Left hindlimb (tissue), 1 donor: ENCODE measurements at regions not wholly inside any gene's neighbourhood (a gene's known extent, or its start where the extent isn't known, plus 50 kb on each side); places are given as distances from the start of the nearest gene placed in this dataset.
"Not testable (repeated sequence)": the region's sequence is repeated elsewhere in the genome, so short reads cannot be mapped to it uniquely, and the experiment has no call there.

ENCODE experiments used
- DNase-seq: peaks from one replicate; pipeline ENCODE4 v3.0.0-alpha.2; 2018

DNA sequence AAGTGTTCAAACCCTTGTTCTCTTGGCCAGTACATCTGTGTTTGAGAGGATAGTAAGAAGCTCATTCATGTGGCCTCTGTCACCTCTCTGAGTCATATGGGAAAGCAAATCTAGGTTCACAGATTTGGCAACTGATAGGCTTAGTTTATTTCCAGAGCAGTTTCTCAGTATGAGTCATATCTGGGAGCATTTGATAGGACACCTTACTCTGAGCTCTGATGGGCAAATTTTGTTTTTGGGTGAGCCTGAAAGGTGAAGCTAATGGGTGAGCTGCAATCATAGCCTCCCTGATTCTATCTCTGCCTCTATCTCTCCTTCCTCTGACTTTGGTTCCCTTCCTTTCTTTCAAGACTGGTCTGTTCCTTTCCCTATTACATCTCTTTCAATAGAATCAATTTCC, 134.4 kb downstream of the S1PR1 start:
- DNase-seq = no peak

DNA sequence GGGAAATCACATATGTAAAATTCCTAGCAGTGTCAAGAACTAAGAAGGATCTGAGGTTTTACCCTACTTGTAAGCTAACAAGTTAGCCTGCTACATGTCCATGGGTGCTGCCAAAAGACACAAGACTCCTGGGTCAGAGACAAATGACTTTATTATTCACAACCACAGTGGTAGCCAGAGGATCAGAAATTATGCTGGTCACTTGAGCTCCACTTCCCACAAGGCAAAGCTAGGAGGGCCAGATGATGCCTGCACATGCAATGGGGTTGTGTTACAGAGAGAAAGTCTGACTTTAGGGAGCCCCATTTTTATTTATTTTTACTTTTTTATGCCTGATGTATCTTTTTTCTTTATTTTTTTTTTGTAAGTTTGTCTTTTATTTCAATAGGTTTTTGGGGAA, 136.8 kb downstream of the S1PR1 start:
- DNase-seq = no peak

DNA sequence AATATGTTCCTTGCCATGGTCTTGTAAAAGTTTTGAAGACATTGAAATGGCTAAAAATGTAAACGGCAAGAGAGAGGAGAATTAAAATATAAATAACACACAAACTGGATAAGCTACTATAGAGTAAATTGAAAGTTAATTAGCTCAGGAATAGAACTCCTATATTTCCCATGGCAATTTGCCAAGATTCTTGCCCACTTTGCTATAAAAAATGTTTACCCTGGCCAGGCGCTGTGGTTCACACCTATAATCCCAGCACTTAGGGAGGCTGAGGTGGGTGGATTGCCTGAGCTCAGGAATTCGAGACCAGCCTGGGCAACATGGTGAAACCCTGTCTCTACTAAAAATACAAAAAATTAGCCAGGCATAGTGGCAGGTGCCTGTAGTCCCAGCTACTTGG, 138.6 kb downstream of the S1PR1 start:
- DNase-seq = not testable (repeated sequence)

DNA sequence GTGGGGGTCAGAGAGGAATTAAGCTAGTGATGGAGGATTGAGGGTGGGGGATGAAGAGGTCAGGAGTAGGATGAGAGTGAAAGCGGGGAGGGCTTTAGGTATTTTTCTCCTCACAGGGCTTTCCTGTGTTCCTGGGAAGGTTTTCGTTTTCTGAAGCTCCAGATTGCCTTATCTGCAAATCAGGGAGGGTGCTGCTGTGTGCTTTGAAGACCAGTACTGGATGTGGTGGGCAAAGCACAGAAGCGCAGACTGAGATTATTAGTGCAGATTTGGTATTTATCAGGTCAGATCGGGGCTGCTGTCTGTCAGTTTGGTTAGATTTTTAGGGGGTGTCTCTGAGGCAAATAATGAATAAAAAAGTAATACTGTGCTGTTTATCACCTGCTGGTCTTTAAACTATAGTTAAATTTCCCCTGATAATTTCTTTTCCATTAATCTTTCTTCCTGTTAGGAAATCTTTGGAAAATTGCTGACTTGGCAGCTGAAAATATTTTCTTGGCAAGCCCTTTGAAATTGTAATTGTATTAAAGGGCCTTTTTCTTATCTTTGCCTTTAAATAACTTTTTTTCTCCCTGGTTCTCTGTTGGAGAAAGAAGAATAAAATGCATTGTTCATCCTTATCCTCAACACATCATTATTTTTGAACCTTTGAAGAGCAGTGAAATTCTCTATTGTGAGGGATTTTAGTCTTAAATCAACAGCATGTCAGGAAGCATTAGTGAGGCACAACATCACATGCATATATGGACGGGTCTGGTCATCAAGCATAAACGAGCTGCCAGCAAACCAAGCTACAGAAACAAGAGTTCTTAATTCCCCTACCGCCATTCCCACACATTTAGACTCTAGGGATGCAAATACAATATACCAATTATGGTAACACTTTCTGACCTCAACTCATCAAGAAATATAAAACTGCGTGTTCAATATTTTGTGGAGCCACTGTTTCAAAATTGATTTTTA, 139.6 kb downstream of the S1PR1 start:
- no peak for DNase-seq

DNA sequence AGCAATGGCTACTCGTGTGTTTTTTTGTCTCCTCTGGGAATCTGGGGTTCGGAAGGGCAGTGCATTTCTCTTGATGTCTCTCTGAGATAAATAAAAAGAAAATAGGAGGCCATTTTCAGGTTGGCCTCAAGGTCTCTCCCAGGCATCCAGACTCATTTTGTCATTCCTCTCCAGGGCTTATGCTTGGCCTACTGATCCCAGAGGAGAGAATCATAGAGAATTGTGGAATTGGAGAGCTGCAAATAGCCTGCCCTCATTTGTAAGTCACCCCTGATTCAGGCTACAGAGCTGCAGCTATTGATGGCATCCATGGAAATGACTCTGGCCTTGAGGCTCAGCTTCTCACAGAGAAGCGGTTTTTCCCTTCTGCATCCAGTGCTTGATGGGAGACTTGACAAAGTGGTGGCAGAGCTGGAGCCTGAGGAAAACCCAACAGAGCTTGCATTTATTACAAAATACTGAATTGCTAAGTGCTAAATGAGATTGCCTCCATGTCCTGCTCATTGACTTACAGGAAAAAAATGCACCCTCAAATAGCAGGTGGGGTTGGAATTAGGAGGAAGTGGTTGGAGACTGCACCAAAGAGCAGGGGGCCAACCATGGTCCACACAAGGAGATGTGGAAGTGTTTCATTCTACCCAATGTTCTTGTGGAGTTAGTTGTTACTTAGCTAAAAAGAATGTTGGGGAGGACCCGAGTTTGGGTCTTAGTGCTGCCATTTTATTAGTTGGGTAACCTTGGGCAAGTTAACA, 140.4 kb downstream of the S1PR1 start:
- DNase-seq = no peak

DNA sequence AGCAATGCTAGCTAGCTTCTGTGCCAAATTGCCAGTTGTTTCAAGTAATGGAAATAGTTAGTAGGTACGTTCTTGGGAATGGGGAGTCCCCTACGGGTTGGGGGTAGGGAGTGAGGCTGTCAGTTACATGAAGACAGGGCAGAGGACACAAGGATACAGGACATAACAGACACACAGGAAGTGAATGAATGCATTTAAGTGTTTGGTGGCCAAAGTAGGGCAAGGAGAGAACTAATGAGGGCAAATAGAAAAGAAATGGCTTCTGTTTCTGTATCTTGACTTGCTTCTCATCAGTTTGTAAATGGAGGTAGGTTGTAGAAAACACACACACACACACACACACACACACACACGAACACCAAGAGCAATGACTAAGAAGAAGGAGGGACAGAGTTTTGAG, 142.2 kb downstream of the S1PR1 start:
- DNase-seq = no peak

DNA sequence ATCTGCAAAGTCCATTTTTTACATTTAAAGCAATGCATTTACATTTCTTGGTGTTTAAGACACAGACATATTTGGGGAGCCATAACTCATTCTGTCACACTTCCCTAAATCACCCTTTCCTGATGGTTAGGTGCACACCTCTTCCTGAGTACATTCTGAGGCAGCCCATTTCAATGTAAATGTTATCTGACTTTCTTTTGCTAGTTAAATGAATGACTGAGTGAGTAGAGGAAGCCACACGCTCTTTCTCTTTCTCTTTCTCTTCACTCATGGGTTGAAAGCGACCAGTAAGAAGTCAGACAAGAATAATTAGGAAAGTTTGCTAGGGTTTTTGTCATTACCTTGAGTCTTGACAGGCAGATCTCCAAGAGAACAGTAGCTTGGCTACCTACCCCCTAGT, 143.1 kb downstream of the S1PR1 start:
- no peak for DNase-seq

DNA sequence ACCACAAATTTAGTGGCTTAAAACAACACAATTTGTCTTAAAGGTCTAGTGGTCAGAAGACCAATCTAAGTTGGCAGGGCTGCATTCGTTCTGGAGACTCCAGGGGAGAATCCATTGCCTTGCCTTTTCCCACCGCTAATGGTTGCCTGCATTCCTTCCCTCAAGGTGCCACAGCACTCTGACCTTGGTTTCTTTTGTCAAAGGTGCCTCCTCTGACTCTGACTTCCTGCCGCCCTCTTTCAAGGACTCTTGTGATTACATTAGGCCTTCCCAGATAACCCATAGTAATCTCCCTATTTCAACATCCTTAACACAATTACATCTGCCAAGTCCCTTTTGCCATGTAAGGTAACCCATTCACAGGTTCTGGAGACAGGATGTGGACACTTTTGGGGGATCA, 145.3 kb downstream of the S1PR1 start:
- DNase-seq = no peak

DNA sequence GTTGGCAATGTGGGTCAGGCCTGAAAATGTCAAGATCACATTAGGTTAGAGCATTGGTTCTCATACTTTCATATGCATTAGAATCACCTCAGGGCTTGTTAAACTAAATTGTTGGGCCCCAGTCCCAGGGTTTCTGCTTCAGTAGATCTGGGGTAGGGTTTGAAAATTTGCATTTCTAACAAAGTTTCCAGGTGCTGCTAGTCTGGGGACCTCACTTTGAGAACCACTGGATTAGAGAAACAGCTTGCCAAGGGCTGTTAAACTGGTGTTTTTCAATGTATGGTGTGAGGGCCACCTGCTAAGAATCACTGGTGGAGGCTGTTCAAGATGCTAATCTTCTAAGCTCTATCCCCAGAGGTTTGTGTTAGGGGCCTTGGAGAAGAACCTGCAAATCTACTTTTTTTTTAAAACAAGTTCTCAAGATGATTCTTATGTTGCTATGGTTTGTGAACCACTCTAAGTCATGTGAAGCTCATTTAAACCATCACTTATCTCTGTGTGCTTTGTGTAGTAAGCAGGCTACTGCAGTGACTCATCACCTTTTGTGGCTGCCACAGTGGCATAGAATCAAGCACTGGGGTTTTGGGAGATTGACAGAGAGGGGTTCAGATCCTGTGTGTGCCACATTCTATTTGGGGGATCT, 152.2 kb downstream of the S1PR1 start:
- DNase-seq = no peak

DNA sequence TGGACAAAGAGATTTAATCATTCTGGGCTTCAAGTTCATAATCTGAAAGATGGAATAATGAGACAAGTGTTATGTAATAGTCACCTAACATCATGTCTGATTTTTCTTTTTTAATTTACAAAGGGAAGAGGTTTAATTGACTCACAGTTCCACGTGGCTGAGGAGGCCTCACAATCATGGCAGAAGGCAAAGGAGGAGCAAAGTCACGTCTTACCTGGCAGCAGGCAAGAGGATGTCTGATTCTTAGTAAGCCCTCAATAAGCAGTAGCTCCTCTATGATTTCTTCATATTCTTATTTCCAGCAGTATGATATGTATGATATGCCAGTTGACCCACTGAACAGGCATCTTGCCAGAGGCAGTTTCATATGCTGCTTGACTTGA, 152.7 kb downstream of the S1PR1 start:
- DNase-seq = no peak

DNA sequence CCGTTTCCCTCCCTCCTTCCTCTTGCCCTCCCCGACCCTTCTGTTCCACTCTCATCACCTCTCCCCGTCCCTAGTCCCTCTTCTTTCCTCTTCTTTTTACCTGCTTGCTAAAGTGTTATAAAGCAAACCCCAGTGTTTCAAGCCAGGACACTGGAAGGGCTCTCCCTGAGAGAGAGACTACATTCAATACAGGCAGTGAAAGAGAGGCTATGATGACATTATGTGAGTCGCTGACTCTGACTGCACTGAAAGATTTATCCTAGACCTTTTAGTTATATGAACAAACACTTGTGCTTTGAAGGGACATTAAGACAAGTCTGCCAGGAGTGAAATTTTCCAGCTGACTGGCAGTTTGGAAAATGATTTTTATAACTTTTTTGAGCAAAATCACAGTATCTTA, 155.7 kb downstream of the S1PR1 start:
- no peak for DNase-seq

DNA sequence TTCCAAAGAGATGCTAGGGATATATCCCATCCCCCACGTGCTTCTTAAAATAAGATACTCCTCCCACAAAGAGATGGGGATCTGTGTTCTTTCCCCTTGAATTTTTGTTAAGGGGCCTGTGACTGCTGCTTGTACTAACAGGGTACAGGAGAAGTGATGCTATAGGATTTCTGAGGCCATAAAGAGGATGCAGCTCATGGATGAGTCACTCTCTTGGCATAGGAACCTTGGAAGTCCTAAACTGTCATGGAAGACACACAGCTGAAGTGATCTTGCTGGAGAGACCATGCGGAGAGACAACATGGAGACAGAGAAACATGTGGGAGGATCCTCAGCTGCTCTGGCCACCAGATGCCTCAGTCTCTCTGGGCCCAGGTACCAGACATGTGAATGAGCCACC, 157.2 kb downstream of the S1PR1 start:
- DNase-seq = no peak

DNA sequence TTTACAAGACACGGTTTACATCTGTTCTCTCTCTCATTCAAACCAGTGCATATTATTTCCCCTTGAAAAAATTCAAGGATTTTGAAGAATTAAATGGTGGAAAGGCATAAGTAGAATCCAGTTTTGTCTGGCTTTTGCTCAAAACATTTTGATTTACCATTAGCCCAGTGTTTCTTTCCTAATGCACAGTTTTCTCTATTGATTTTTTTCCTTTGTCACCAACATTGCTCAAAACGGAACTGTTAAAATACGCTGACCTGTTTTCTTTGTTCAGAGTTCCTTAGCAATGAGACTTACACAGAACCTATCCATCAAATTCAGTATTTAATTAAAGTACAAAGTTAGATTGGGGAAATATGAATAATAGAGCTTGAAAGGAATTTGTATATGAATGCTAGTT, 162.4 kb downstream of the S1PR1 start:
- DNase-seq = no peak

DNA sequence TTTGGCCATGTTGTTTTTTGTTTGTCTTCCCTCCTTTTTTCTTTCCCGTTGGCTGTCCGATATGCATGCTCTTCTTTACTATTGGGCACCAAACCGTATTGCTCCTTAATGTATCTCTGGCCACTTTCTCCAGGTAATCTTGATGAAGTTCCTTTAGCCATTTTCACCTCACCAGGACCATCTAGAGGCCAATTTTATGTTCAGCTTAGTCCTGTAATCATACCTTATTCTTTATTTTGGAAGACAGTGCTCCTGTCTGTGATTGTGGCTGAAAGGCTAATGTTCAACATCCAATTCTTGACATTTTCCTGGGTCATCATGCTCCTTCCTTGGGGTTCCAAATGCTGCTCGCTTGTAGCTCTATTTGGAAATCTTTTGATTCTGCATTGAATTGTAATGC, 169.5 kb downstream of the S1PR1 start:
- no peak for DNase-seq

DNA sequence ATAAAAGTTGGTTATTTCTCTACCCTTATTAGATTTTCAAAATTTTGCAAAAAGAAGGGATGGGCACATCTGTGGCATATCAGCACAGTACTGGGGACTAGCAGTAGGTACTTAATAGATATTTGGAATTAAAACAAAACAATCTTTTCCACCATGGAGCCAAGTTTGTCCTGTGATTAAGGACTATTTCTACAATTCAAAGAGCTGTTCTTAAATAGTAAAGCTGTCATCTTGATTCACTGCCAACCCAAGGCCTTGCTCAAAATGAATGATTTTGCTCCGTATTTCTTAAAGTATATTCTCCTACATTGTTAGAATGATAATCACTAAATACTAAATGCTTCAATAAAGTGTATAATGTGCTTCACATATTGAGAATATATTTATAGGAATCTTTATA, 169.9 kb downstream of the S1PR1 start:
- DNase-seq = no peak

DNA sequence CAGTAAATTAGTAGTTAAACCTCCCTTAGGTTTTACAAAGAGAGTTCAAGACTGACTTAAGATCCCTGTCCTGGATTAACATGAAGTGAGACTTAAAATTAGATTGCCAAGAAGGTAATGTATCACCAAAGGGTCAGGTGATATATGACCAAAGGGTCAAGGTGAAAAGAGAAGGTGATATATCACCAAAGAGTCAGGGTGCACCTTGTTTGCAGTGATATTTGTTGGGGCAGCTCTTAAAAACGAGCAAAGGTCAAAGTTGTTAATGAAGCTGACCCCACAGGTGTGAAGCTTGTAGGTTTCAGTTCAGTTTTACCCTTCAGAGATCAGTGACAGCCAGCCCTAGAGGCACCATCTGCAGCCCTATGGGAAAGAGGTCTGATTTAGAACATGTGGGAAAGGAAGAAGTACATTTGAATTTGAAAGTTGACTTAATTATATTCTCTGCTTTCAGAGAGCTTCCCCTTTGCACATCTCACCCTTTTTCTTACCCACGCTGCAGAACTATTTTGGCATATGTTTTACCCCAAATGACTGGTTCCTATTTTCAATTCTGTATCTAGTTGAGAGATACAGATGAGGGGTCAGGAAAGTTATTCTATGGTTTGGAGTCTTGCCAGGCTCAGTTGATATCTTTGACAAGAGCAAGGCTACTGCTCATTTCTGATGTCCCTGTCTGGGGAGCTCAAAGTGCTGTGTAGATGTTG, 170.8 kb downstream of the S1PR1 start:
- no peak for DNase-seq

DNA sequence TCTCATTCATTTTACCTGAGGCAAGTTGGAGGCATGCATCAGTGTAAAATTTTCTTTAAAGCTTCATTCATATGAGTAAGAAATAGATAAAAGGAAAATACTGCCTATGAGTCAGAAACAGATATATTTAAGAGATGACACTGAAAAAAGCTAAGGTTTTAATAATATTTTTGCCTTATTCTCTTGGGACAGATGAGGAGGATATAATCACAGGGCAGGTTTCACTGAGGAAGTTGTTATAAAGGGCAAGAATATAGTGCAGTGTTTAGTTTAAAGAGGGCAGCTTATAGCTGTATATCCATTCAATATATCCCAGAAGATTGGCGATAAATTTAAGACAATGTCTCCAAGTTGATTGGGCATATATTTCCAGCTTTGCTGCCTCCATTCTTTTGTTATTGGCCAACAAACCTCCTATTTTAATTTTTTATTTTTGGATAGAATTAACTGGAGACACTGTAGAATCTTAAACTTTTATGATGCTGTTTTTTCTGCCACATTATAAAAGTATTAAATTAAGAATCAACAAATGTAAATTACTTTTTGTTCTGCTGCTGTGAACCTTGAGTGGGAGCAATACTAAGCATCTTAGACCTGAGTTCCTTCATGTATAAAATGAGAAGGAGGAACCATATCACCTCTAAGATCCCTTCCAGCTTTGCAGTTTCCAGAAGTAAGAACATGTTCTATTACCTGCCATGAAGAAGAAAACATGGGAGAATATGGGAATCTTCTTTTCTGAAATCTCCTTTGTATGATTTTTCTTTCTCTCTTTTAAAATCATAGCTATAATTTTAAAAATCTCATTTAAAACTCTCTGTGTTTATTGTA, 171.6 kb downstream of the S1PR1 start:
- no peak for DNase-seq

DNA sequence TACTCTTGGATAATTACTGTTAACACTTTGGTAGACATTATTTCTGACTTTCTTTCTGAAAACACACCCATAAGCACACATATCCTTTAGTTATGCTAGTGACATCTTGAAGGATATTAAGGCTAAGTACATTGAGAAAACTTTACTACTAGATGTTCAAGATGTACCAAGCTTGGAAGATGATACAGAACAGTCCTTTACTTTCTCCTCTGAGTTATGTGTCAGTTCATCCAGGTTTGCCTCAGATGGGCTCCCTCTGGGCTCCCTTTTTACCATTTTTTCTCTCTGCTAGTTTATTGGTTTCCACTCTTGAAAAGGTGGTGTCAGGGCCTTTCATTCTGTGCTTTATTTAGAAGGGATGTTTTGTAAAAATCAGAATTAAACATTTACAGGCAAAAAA, 172.3 kb downstream of the S1PR1 start:
- DNase-seq = no peak

DNA sequence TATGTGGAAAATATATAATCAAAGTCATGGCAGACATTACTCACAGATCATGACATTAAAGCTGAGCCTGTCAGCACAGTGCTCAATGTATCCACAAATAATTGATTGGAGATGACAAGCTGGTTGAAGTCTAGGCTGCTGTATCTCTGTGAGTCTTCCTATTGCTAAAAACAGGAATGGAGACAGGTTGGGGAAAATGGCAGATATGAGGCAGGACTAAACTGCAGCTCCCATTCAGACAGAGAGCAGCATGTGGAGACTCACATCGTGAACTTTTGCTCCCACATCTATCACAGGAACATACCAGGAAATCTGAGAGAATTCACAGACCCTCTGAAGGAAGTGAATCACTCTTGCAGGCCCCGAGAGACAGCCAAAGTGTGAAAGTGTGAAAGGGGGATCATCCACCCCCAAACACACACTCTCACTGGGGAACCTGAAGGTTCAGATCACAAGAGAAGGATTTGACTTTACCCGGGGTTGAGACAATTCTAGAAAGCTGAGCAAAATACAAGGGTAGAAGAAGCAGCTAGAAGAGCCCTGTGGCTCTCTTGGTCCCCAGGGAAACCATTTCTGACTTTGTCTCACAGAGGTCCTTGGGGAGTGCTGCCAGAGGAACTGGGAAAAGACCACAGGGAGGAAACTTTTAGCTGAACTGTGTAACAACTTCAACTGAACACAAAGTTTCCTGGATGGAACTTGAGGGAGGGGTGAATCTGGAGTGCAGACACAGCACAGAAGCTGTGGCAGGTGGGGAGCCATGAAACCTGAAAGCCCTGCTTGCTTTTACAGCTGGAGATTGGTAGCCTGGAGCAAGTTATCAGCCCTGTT, 173.4 kb downstream of the S1PR1 start:
- DNase-seq = no peak

DNA sequence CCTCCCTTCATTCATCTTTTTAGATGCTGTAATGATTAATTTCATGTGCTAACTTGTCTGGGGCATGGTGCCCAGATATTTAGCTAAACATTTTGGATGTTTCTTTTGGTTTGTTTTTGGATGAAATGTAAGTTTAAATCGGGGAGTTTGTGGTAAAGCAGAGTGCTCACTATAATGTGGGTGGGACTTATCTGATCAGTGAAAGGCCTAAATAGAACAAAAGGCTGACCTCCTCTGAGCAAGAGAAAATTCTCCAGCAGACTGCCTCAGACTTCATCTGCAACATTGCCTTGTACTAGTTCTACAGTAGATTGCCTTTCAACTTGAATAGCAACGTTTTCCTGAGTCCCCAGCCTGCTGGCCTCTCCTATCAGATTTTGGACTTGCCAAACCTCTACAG, 183.6 kb downstream of the S1PR1 start:
- DNase-seq = no peak

DNA sequence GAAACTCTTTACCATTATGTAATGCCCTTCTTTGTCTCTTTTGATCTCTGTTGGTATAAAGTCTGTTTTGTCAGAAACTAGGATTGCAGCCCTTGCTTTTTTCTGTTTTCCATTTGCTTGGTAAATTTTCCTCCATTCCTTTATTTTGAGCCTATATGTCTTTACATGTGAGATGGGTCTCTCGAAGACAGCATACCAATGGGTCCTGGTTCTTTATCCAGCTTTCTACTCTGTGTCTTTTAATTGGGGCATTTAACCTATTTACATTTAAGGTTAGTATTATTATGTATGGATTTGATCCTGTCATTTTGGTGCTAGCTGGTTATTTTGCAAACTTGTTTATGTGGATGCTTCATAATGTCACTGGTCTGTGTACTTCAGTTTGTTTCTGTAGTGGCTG, 191.3 kb downstream of the S1PR1 start:
- not testable (repeated sequence) for DNase-seq
